GM19351 (cell line): ENCODE measurements at regions not wholly inside any gene's neighbourhood (a gene's known extent, or its start where the extent isn't known, plus 50 kb on each side); places are given as distances from the start of the nearest gene placed in this dataset.

Experiments used
- ATAC-seq: cut with Tn5 transposase; IDR thresholded peaks from one replicate; pipeline ENCODE4 v1.9.1; 2021; ENCODE audit warnings: mild to moderate bottlenecking, moderate library complexity; ENCODE audit not compliant: unreplicated experiment

DNA sequence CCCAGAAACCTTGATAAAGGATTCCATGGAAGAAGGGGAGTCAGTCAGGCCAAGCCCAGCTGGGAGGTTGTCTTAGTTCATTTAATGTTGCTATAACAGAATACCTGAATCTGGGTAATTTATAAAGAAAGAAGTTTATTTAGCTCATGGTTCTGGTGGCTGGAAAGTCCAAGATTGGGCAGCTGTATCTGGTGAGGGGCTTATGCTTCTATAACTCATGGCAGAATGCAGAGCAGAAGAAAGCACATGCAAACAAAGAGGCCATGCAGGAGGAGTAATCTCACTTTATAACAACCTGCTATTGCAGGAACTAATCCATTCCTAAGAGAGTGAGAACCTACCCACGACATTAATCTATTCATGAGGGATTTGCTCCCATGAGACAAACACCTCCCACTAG is 54.2 kb upstream of the ANKRD1 start:
- no peak for ATAC-seq

DNA sequence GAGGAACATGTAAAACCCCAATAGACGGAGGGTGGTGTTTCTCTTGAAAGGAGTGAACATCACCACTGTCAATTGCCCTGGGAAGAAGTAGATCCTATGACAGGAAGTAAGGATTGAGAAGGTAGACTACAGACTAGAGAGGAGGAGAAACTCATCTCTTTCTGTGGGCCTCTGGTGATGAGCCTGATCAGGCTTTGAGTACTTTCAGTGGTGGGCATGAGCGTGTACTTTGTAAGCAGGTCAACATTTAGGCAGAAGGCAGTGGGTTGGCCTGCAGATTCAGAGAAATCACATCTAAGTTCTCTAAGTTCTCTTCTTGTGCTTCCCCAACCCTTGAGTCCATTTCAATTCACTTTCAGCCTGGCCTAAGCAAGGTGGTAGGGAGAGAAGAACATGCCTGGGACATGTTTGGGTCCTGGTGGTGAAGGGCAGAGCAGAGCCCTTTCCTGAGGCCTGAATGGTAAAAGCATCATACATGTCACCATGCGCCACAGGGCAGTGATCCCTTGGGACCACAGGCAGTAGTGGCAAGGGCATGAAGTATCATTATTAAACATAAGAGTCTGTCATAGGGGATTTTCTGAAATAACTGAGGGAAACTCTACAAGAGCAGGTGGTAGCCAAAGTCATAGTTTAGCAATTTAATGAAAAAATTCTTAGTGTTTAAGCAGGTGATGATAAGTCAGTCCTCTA is 56.4 kb upstream of the ANKRD1 start:
- ATAC-seq: no peak

DNA sequence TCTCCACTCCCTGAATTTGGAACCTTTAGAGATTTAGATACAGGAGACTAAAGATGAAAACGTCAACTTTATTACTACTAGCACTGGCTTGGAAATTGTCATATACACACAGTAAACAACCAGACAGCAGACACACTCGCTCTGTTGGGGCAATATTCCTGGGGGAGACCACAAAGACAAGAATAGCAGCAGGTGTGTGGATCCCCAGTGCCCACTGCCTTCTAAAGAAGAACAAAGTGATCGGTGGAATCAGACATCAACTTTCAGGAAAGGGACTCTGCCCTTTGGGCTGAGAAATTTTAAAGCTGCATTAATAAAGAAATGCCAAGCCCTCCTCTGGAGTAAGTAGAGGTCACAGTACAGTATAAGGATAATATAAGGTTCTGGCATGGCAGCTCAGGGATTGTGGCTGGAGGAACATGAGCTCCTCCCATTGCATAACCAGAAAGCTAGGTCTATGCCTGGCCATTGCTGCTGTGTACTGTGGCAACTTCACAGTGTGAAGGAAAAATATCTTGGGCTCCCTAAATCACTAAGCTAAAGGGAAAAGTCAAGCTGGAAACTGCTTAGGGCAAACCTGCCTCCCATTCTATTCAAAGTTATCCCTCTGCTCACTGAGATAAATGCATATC is 57.1 kb upstream of the ANKRD1 start:
- ATAC-seq: no peak

DNA sequence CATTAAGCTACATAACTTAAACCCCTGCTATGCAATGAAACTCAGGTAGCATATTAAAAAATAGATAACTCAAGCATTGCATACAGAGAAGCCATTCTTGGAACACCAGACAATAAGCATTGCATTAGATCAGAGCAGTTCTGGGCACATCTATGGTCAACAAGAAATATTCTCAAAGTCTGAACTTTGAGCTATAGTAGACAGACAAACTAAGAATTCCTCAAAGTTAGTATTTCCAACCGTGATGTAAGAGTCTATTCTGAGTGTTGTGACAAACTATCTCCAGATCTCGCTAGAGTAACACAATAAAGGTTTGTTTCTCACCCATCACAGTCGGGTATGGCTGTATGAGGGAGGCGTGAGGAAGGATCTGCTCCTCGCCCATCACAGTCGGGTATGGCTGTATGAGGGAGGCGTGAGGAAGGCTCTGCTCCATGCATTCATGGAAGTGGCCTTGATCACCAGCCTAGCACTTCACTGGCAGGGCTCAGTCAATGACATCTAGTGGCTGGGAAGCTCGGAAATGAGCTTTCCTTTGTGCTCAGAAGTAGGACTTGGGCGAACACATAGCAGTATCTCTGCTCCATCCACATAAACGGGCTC is 61.6 kb upstream of the ANKRD1 start:
- ATAC-seq: no peak

DNA sequence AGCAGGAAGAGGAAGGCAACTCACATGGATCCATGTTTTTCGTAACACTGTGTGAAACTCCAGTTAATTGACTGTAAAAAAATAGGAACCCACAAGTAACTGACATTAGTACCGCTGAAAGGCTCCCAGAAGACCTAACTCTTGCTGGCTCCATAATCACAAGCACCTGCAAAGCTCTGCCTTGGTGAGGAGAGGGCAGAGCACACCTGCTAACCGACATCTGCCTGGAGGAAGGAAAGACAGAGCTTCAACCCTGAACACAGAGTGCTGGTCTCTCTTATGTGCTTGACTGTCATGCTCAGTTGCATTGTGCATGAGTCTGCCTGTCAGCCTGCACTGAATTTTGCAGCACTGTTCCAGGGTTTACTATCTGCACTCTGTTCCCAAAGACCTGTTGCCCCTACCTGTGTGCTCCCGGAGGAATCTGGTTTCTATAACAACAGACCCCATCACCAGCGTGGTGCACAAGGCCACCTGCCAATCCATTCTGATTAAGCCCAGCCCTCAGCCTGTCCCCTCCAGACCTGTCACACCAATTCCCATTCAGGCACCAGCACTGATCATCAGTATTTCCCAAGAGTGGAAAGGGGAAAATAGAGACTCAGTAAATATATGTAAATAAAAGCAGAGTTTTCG is 63.1 kb upstream of the ANKRD1 start:
- no peak for ATAC-seq

DNA sequence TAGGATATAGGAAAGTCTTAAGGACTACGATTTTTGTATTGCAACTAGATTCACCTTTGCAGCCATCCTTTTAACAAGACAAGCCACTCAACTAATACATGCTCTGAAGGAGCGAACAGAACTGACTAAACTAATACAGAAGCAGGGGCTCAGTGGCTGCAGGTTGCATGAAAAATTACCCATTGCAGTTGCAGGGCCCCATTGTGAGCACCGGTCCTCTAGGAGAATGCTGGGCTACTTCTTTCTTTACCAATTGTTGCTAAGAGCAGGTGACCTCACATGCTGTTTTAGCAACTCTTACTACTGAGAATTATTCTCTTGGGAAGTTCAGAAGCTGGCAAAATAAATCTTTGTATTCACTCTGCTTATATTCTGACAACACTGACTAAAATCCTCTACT is 64.0 kb upstream of the ANKRD1 start:
- no peak for ATAC-seq

DNA sequence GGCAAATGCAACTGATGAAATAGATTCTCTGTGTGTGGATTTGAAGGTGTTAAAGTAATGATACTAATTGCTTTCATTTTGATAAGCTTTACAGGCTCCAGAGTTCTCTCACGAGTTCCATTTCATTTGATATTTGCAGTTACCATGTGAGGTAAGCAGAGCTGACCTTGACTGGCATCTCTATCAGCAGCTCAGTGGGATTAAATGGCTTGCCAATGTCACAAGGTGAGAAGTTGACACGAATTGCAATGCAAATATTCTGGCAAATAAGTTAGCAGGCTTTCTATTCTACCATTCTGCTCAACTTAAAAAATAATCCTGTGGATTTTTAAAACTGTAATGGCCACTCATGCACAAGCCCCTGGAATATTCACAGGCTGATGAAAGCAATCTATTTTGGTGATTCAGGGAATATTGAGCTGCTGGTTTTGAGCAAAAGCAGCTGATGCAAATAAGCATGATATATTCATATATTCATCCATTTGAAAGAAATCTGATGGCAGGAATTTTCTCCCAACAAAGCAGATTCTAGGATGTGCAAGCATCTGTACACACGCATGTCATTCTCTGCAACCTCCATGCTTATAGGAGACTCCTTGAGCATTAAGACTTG is 64.5 kb upstream of the ANKRD1 start:
- no peak for ATAC-seq

DNA sequence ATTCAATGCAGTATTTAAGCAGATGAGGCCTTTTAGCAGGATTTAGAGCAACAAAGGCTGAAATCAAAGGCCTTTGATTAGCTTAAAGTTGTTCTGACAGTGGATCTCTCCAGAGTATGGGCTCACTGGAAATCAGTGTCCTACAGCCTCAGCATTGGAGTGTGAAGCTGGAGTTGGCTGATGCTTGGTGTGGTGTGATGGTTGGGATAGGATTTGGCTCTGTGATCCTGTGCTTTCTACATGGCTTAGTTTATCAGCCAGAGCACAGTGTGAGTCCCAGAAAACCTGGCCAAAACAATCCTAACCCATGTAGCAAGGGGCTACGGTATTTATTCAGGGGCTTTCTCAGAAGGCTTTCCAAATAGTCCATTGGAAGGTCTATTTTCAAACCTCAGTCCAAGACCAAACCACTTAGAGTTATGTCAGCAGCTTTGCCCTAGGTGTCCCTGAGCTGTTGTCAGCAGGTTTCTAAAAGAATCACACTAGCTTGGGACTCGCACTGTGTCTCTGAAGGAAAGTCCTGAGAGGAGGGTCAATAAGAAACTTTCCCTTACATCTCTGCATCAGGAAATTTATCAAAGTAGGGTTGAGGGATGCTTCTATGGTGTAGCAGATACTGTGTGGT is 65.4 kb upstream of the ANKRD1 start:
- ATAC-seq: no peak

DNA sequence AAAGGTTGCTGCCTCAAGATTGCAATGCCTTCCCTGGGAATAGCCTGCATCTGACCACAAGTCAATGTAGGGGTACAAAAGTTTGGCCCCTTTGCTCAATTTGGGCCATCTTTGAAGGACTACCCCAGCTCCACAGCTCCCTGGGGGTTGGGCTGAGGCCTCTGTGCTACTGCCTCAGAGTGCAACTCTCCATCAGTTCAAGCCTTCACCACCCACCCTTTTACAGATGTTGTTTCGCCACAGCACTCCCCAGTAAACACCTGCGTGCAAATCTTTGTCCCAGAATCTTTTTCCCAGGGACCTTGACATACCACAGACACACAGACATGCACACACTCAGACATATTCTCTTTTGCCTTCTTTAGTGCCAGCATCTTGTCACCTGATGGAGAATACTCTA is 66.0 kb upstream of the ANKRD1 start:
- ATAC-seq: no peak

DNA sequence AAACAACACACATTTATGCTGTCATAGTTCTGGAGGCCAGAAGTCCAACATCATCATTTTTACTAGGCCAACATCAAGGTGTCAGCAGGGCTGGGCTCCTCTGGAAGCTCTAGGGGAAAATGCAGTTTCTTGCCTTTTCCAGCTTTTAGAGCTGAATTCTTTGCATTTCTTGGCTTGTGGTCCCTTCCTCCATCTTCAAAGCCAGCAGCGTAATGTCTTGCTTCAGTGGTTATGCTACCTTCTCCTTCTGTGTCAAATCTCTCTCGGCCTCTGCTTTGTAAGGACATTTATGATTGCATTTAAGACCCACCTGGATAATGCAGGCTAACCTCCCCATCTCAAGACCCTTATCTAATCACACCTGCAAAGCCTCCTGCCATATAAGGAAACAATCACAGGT is 66.5 kb upstream of the ANKRD1 start:
- no peak for ATAC-seq

DNA sequence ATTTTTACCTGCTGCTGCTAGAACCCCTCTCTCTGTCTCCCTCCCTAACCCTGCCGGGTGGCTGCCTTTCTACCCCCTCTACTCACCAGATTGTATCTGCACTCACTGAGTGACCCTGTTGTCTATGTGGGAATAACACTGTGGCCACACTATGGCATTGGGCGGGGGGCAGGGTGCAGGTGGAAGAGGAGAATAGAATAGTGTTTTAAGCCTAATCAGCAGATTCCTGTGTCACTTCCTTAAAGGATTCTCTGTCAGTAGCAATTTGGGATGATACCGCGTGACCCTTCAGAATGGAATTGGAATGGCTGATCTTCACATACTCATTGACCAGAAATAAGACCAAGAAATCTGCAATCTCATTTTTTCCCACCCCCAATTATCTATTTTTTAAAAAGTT is 67.1 kb upstream of the ANKRD1 start:
- ATAC-seq: no peak

DNA sequence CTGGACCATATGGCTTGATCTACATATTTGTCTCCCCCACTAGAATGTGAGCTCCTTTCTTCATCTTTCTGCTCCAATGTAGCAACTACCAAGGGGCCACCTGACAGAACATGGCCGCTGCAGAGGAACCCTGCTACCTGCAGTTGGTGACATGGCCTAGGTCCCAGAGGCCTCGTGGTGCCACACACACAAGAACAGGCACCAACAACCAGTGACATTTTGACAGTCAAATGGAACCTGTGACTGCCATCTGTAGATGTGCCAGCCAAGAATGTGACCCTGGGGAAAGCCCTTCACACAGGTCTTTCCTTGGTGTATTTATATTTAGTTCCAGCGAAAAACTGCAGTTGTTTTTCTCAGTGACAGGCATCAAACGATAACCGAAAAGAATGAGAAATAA is 67.9 kb upstream of the ANKRD1 start:
- ATAC-seq: no peak

DNA sequence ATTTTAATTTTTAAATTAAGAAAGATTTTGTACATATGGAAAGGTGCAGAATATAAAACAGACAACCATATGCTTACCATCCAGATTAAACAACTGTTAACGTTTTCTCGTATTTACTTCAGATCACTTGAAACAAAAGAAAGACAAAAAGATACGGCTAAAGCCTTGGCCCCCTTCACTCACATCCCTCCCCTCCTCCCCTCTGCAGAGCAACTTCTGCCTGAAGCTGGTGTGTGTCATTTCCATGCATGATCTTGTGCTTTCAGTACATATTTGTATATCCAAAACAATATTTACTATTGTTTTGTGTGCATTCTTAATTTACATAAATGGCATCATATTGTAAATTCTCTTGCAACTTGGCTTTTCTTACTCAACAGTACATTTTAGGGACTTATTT is 68.5 kb upstream of the ANKRD1 start:
- no peak for ATAC-seq

DNA sequence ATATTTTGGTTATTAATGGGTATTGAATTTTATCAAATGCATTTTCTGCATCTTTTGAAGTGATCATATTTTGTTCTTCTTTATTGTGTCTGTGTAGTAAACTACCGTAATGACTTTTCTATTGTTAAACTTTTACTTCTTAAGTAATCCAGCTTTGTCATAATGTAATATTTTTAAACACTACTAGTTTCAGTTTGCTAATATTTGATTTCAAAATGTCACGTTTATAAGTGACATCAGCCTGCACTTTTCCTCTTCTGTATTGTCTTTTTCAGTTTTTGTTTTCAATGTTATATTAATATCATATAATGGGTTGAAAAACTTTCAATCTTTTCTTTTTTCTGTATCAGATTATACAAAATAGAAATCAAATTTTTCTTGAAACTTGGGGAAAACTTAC is 71.6 kb upstream of the ANKRD1 start:
- ATAC-seq: no peak

DNA sequence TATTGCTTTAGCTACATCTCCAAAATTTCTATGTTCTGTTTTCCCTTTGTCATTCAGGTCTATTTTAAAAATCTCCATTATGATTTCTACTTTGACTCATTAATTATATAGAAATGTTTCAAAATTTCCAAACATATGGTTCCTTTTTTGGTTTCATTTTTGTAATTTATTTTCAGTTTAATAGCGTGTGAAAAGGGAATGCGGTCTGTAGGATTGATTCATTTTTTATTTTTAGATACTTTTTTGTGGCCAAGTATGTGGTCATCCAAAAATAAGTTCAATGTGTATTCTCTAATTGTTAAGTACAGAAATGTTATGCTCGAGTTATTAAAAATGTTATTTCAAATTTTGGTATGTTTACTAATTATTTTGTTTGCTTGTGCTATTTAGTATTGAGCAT is 72.5 kb upstream of the ANKRD1 start:
- ATAC-seq: no peak

DNA sequence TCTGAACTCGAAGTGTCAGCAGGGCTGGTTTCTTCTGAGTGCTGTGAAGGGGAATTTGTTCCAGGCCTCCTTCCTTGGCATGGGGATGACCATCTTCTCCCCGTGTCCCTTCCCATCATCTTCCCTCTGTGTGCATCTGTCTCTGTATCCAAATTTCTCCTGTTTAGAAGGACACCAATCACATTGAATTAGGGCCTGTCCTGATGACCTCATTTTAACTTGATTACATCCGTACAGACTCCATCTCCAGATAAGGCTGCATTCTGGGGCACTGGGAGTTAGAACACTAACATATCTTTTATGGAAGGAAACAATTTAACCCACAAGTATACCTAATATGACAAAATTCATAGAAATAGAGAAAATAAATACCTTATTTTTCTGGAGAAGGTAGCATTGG is 76.8 kb upstream of the ANKRD1 start:
- no peak for ATAC-seq

DNA sequence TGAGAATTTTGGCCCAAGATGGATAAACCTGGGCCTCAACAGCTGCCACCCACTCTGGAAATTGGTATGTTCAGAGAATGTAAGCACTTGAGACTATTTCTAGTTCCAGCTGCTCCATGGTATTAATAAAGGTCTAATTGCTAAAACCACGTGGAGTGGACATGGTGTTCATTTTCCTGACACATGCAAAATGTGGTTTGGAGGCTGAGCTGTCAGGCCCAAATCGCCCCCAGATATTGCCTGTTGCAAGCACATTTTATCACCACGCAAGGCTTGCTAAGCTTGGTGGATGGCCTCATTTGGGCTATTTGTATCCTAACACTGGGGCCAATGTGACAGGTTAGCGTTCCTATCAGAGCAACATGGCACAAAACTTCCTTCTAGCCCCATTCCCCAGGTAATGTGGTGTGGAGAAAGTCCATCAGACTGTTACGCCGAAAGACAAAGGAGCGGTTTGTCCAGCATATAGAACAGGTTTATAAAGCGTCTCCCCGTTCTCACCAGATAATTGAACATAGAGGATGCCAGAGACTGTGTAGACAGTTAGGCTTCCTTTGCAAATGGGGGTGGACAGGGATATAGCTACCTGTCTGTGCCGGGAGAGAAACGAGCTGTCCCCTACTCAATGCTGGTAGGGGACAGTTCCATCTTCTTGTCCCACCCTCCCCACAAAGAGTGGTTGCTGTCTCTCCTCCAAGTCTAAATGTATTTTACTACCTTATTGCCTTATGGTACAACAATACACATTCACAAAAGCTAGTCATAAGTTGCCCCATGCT is 78.0 kb upstream of the ANKRD1 start:
- no peak for ATAC-seq

DNA sequence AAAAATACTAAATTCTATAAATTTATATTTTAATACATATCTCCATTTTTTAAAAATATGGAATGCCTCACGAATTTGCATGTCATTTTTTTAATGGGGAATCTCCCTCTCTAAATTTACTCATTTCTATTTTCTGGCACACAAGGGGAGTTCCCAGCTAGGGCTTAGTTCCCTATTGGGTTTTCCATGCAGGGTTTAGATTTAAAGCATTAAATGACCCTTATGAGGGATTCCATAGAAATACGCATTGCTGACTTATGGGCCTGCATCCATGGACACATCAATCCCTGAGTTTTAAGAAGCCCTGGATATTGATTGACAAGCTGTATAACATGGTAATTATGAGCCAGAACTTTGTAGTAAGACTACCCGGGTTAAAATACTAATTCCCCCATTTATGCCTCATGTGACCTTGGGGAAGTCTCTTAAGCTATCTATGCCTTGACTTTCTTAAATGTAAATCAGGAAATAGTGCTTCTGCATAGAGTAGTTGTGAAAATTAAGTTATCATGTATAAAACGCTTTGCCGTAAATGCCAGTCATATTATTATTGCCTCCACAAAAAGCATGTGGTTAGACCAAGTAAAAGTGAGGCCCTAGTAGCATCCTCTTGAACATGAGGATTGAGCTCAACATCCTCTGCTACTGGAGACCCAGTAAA is 78.8 kb upstream of the ANKRD1 start:
- peak; percentile 62 for ATAC-seq

DNA sequence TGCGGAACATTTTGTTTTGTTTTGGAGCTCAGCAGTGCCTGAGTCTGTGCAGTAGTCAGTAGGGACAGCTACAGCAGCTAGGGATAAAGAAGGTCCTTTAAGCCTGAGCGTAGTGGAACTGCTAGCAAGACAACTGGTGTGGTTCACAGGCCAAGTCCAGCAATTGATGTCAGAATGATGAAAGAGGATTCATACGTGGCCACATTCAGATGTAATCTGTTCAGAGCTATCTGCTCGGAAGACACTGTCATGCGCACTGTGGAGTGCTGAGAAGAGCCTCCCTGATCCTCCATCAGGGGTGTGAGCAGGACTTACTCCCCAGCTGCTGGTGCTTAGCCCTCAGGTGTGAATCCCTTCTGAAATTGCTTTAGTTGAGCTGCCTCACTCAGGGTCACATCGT is 79.6 kb upstream of the ANKRD1 start:
- ATAC-seq: no peak

DNA sequence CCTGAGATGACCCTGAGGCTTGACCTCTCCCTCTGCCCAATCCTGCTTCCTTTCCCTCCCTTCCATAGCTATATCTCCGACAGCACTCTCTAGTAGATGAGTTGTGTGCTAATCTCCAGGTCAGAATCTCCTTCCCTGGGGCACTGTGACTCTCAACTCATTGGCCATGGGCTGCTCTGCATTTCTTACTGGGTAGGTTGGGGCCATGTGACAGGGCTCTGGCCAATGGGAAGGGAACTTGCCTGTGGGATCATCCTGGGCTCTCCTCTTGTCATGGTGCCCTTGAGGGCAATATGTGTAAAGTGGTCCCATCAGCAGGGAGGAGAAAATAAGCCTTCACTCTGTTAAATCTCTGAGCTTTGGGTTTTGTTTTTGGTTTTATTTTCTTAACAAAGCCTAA is 80.1 kb upstream of the ANKRD1 start:
- no peak for ATAC-seq
